HepG2 (cell line): ENCODE measurements at regions not wholly inside any gene's neighbourhood (a gene's known extent, or its start where the extent isn't known, plus 50 kb on each side); places are given as distances from the start of the nearest gene placed in this dataset.

ENCODE experiments used
- CHD4 ChIP-seq: fragments of 200-600 bp; sonication (generic); IDR thresholded peaks from 2 replicates; pipeline ENCODE4 v1.7.0; 2017; ENCODE audit warnings: mild to moderate bottlenecking, low read length, borderline replicate concordance
- GTF3A ChIP-seq: sonication (generic); formaldehyde crosslinking; conservative IDR thresholded peaks from 2 replicates; pipeline ENCODE4 v1.4.0; 2020; ENCODE audit warnings: mild to moderate bottlenecking, missing genetic modification reagents
- NFYB ChIP-seq: sonication (generic); formaldehyde crosslinking; IDR thresholded peaks from 2 replicates; pipeline ENCODE4 v1.4.0; 2020; ENCODE audit warnings: missing genetic modification reagents
- POLR2A ChIP-seq, 2 experiments: IDR thresholded peaks; 2 replicates each; pipeline ENCODE4 v1.6.1; 2011; ENCODE audit warnings: low read depth in 2 of 2, low read length in 2 of 2, mild to moderate bottlenecking in 1 of 2, moderate library complexity in 1 of 2; ENCODE audit not compliant: insufficient read depth in 1 of 2
- SRSF9 ChIP-seq: fragments of 200-400 bp; formaldehyde crosslinking; IDR thresholded peaks from 2 replicates; pipeline ENCODE4 v1.6.1; 2018; ENCODE audit warnings: borderline replicate concordance, mild to moderate bottlenecking, low read depth, low read length; ENCODE audit not compliant: insufficient read depth, poor library complexity, severe bottlenecking
- ZBTB7B ChIP-seq: sonication (generic); formaldehyde crosslinking; IDR thresholded peaks from 2 replicates; pipeline ENCODE4 v1.4.0; 2020; ENCODE audit warnings: missing genetic modification reagents
- ZNF138 ChIP-seq: sonication (generic); formaldehyde crosslinking; IDR thresholded peaks from 2 replicates; pipeline ENCODE4 v1.5.0; 2020; ENCODE audit warnings: mild to moderate bottlenecking, low read depth, missing genetic modification reagents
- ZNF263 ChIP-seq: sonication (generic); formaldehyde crosslinking; IDR thresholded peaks from 2 replicates; pipeline ENCODE4 v1.4.0; 2020; ENCODE audit warnings: missing genetic modification reagents
- TF ChIP-seq, protein P1 (sequence below): IDR thresholded peaks from 2 replicates; pipeline ENCODE4 v1.6.1; 2016
- TF ChIP-seq, protein P2 (sequence below): sonication (generic); formaldehyde crosslinking; IDR thresholded peaks from 2 replicates; pipeline ENCODE4 v1.5.0; 2020; ENCODE audit warnings: mild to moderate bottlenecking, missing genetic modification reagents, moderate library complexity
- TF ChIP-seq, protein P3 (sequence below): sonication (generic); formaldehyde crosslinking; conservative IDR thresholded peaks from 2 replicates; pipeline ENCODE4 v1.5.0; 2020; ENCODE audit warnings: missing genetic modification reagents
- TF ChIP-seq, protein P4 (sequence below): IDR thresholded peaks from 2 replicates; pipeline ENCODE4 v1.6.1; 2012; ENCODE audit warnings: low read depth, low read length, improper control_type of control experiment

DNA sequence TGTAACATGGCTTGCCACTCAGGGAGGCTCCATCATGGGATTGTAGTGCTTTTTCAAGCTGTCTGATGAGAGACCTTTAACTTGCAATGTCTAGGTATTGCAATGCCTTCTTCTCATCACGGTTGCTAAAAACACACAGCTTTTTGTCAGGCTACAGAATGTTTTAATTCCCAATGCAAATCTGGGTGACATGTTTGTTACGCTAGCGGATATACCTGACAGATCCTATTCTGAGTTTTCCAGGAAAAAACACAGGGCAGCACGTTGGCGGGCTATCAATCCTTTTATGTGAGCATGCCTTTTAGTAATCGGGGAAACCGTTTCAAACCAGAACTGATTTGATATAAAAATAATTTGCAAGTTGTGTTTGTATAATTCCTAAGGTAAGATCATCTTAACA, 577.2 kb upstream of the MAP3K7 start:
- no peak for TF ChIP-seq NFYB (CRISPR knock-in tag)
- TF ChIP-seq ZBTB7B (CRISPR knock-in tag) = no peak
- TF ChIP-seq, protein P1, sequence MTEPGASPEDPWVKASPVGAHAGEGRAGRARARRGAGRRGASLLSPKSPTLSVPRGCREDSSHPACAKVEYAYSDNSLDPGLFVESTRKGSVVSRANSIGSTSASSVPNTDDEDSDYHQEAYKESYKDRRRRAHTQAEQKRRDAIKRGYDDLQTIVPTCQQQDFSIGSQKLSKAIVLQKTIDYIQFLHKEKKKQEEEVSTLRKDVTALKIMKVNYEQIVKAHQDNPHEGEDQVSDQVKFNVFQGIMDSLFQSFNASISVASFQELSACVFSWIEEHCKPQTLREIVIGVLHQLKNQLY (CRISPR knock-in tag) = no peak
- no peak for TF ChIP-seq GTF3A (CRISPR knock-in tag)
- no peak for TF ChIP-seq ZNF138
- no peak for TF ChIP-seq POLR2A (IDR thresholded peaks at IDR 0.05; ENCODE audit: insufficient read depth in 1 of 2, low read depth in 2 of 2, low read length in 2 of 2)
- TF ChIP-seq, protein P2, sequence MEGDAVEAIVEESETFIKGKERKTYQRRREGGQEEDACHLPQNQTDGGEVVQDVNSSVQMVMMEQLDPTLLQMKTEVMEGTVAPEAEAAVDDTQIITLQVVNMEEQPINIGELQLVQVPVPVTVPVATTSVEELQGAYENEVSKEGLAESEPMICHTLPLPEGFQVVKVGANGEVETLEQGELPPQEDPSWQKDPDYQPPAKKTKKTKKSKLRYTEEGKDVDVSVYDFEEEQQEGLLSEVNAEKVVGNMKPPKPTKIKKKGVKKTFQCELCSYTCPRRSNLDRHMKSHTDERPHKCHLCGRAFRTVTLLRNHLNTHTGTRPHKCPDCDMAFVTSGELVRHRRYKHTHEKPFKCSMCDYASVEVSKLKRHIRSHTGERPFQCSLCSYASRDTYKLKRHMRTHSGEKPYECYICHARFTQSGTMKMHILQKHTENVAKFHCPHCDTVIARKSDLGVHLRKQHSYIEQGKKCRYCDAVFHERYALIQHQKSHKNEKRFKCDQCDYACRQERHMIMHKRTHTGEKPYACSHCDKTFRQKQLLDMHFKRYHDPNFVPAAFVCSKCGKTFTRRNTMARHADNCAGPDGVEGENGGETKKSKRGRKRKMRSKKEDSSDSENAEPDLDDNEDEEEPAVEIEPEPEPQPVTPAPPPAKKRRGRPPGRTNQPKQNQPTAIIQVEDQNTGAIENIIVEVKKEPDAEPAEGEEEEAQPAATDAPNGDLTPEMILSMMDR (CRISPR knock-in tag) = no peak
- TF ChIP-seq ZNF263 (CRISPR knock-in tag) = no peak
- TF ChIP-seq, protein P3, sequence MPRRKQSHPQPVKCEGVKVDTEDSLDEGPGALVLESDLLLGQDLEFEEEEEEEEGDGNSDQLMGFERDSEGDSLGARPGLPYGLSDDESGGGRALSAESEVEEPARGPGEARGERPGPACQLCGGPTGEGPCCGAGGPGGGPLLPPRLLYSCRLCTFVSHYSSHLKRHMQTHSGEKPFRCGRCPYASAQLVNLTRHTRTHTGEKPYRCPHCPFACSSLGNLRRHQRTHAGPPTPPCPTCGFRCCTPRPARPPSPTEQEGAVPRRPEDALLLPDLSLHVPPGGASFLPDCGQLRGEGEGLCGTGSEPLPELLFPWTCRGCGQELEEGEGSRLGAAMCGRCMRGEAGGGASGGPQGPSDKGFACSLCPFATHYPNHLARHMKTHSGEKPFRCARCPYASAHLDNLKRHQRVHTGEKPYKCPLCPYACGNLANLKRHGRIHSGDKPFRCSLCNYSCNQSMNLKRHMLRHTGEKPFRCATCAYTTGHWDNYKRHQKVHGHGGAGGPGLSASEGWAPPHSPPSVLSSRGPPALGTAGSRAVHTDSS (CRISPR knock-in tag) = no peak
- no peak for TF ChIP-seq SRSF9
- TF ChIP-seq, protein P4, sequence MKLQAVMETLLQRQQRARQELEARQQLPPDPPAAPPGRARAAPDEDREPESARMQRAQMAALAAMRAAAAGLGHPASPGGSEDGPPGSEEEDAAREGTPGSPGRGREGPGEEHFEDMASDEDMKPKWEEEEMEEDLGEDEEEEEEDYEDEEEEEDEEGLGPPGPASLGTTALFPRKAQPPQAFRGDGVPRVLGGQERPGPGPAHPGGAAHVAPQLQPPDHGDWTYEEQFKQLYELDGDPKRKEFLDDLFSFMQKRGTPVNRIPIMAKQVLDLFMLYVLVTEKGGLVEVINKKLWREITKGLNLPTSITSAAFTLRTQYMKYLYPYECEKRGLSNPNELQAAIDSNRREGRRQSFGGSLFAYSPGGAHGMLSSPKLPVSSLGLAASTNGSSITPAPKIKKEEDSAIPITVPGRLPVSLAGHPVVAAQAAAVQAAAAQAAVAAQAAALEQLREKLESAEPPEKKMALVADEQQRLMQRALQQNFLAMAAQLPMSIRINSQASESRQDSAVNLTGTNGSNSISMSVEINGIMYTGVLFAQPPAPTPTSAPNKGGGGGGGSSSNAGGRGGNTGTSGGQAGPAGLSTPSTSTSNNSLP = no peak
- TF ChIP-seq CHD4 = no peak
